K562 (cell line): ENCODE measurements at regions not wholly inside any gene's neighbourhood (a gene's known extent, or its start where the extent isn't known, plus 50 kb on each side); places are given as distances from the start of the nearest gene placed in this dataset.

Experiments used
- CEBPG ChIP-seq, 3 experiments: fragments of 200-800 bp in 1 of 3; sonication (Bioruptor generic) in 1 of 3; sonication (generic) in 1 of 3; formaldehyde crosslinking in 1 of 3; IDR thresholded peaks in 2 of 3; conservative IDR thresholded peaks in 1 of 3; 2 replicates each; pipeline versions ENCODE4 v1.6.1 to v1.8.0; 2016 to 2022; ENCODE audit warnings: missing compliant biosample characterization in 2 of 3, missing genetic modification characterization in 2 of 3, mild to moderate bottlenecking in 1 of 3, missing genetic modification reagents in 1 of 3
- CREB5 ChIP-seq: fragments of 250-450 bp; sonication (Bioruptor Pico); IDR thresholded peaks from 2 replicates; pipeline ENCODE4 v1.5.0; 2020; ENCODE audit warnings: mild to moderate bottlenecking
- CTCFL ChIP-seq: IDR thresholded peaks from 2 replicates; pipeline ENCODE4 v1.6.1; 2011; ENCODE audit warnings: borderline replicate concordance, low read depth, mild to moderate bottlenecking, moderate library complexity, low read length; ENCODE audit not compliant: insufficient read depth, poor library complexity, severe bottlenecking
- DLX4 ChIP-seq: fragments of 250-450 bp; sonication (Bioruptor Pico); IDR thresholded peaks from 2 replicates; pipeline ENCODE4 v1.6.1; 2021; ENCODE audit warnings: mild to moderate bottlenecking
- EZH2 ChIP-seq: IDR thresholded peaks from 2 replicates; pipeline ENCODE4 v1.6.1; 2012; ENCODE audit warnings: low read depth, mild to moderate bottlenecking, inconsistent platforms, low read length, borderline replicate concordance
- LEF1 ChIP-seq: fragments of 450-650 bp; IDR thresholded peaks from 2 replicates; pipeline ENCODE4 v1.6.1; 2016; ENCODE audit warnings: mild to moderate bottlenecking

GRCh38 chr7:110569486-110570205, 521.3 kb upstream of the LRRN3 start:
- TF ChIP-seq CREB5 (CRISPR knock-in tag) (no peak), LEF1 (no peak), CTCFL (no peak), EZH2 (no peak), DLX4 (no peak), CEBPG (CRISPR knock-in tag; IDR thresholded peaks at IDR 0.05) (no peak), CEBPG (tag; conservative IDR thresholded peaks at IDR 0.05 in 1 of 2, IDR thresholded peaks at IDR 0.05 in 1 of 2) (no peak)
